ENCODE measurements at regions not wholly inside any gene's neighbourhood (a gene's known extent, or its start where the extent isn't known, plus 50 kb on each side); places are given as distances from the start of the nearest gene placed in this dataset.
"Not testable (repeated sequence)": the region's sequence is repeated elsewhere in the genome, so short reads cannot be mapped to it uniquely, and the experiment has no call there.

GRCh38 chrX:96214681-96215080 lies 470.0 kb upstream of the DIAPH2 start:
- not testable (repeated sequence) for H3K14ac ChIP-seq (ENCODE audit: low read length in 2 of 2); H3K27me3 ChIP-seq (ENCODE audit: control insufficient read depth in 1 of 2, insufficient read depth in 1 of 2, low read length in 2 of 2); H2BK5ac ChIP-seq (ENCODE audit: low read depth, low read length, poor library complexity, severe bottlenecking); H3K79me1 ChIP-seq (replicated peaks; ENCODE audit: low read length, poor library complexity, severe bottlenecking); H2BK120ac ChIP-seq (ENCODE audit: low read depth, low read length); H4K8ac ChIP-seq (ENCODE audit: low read length); H4K91ac ChIP-seq (ENCODE audit: low read length); H2AK5ac ChIP-seq (ENCODE audit: low read length, severe bottlenecking); H2BK12ac ChIP-seq (ENCODE audit: low read length in 2 of 2); H3K23ac ChIP-seq (ENCODE audit: low read length in 2 of 2); H2BK15ac ChIP-seq (ENCODE audit: low read depth, poor library complexity, severe bottlenecking); H3K4me2 ChIP-seq (ENCODE audit: low read length, poor library complexity, severe bottlenecking); H3K4ac ChIP-seq (ENCODE audit: low read depth in 1 of 2, low read length in 2 of 2); H3K36me3 ChIP-seq (ENCODE audit: control insufficient read depth in 1 of 2, insufficient read depth in 2 of 2, low read depth in 1 of 2, low read length in 2 of 2); H3K4me3 ChIP-seq (ENCODE audit: insufficient read depth in 1 of 2, low read depth in 1 of 2, low read length in 2 of 2); DNase-seq; H2AFZ ChIP-seq (ENCODE audit: low read depth, low read length); H3K27ac ChIP-seq (ENCODE audit: low read length, poor library complexity, severe bottlenecking); H3K18ac ChIP-seq (ENCODE audit: low read depth in 1 of 2, low read length in 2 of 2); H3K4me1 ChIP-seq (ENCODE audit: control insufficient read depth, insufficient read depth, low read depth, low read length); H3K9ac ChIP-seq (ENCODE audit: low read length)
- peaks cover 15% of the 10 kb centered on the region for H3K9me3 ChIP-seq (ENCODE audit: control insufficient read depth, low read length)
- WGBS, result 79% methylated on average over 4 of the region's 4 CpGs

GRCh38 chrX:96224279-96224678 lies 460.4 kb upstream of the DIAPH2 start:
- Histone ChIP-seq H2BK12ac (ENCODE audit: low read length in 2 of 2) (no peak overlapping the region), H3K36me3 (ENCODE audit: control insufficient read depth in 1 of 2, insufficient read depth in 2 of 2, low read depth in 1 of 2, low read length in 2 of 2) (no peaks in the 10 kb centered on the region), H3K27ac (ENCODE audit: low read length, poor library complexity, severe bottlenecking) (no peak overlapping the region), H3K9me3 (ENCODE audit: control insufficient read depth, low read length) (no peaks in the 10 kb centered on the region), H2AFZ (ENCODE audit: low read depth, low read length) (no peak overlapping the region), H2BK15ac (ENCODE audit: low read depth, poor library complexity, severe bottlenecking) (no peak overlapping the region), H4K8ac (ENCODE audit: low read length) (no peak overlapping the region), H2AK5ac (ENCODE audit: low read length, severe bottlenecking) (no peak overlapping the region), H3K27me3 (ENCODE audit: control insufficient read depth in 1 of 2, insufficient read depth in 1 of 2, low read length in 2 of 2) (no peaks in the 10 kb centered on the region), H3K14ac (ENCODE audit: low read length in 2 of 2) (no peak overlapping the region), H3K23ac (ENCODE audit: low read length in 2 of 2) (no peak overlapping the region), H3K9ac (ENCODE audit: low read length) (no peak overlapping the region), H3K4ac (ENCODE audit: low read depth in 1 of 2, low read length in 2 of 2) (no peak overlapping the region), H3K79me1 (replicated peaks; ENCODE audit: low read length, poor library complexity, severe bottlenecking) (no peaks in the 10 kb centered on the region), H3K4me2 (ENCODE audit: low read length, poor library complexity, severe bottlenecking) (no peak overlapping the region), H3K18ac (ENCODE audit: low read depth in 1 of 2, low read length in 2 of 2) (no peak overlapping the region), H3K4me1 (ENCODE audit: control insufficient read depth, insufficient read depth, low read depth, low read length) (no peaks in the 10 kb centered on the region), H2BK5ac (ENCODE audit: low read depth, low read length, poor library complexity, severe bottlenecking) (no peak overlapping the region), H2BK120ac (ENCODE audit: low read depth, low read length) (no peak overlapping the region), H3K4me3 (ENCODE audit: insufficient read depth in 1 of 2, low read depth in 1 of 2, low read length in 2 of 2) (no peak overlapping the region), H4K91ac (ENCODE audit: low read length) (no peak overlapping the region)
- DNase-seq, result no peak
- WGBS, result 92% methylated on average over 2 of the region's 3 CpGs

GRCh38 chrX:96244955-96245354 lies 439.7 kb upstream of the DIAPH2 start:
- no peak overlapping the region for H3K27ac ChIP-seq (ENCODE audit: low read length, poor library complexity, severe bottlenecking)
- no peak overlapping the region for H2AFZ ChIP-seq (ENCODE audit: low read depth, low read length)
- no peak overlapping the region for H2BK12ac ChIP-seq (ENCODE audit: low read length in 2 of 2)
- no peaks in the 10 kb centered on the region for H3K4me1 ChIP-seq (ENCODE audit: control insufficient read depth, insufficient read depth, low read depth, low read length)
- no peak overlapping the region for H2BK120ac ChIP-seq (ENCODE audit: low read depth, low read length)
- H4K91ac ChIP-seq (ENCODE audit: low read length), result no peak overlapping the region
- H3K27me3 ChIP-seq (ENCODE audit: control insufficient read depth in 1 of 2, insufficient read depth in 1 of 2, low read length in 2 of 2), result no peaks in the 10 kb centered on the region
- no peaks in the 10 kb centered on the region for H3K9me3 ChIP-seq (ENCODE audit: control insufficient read depth, low read length)
- no peaks in the 10 kb centered on the region for H3K79me1 ChIP-seq (replicated peaks; ENCODE audit: low read length, poor library complexity, severe bottlenecking)
- no peak overlapping the region for H3K23ac ChIP-seq (ENCODE audit: low read length in 2 of 2)
- H2AK5ac ChIP-seq (ENCODE audit: low read length, severe bottlenecking), result no peak overlapping the region
- no peak overlapping the region for H3K4me3 ChIP-seq (ENCODE audit: insufficient read depth in 1 of 2, low read depth in 1 of 2, low read length in 2 of 2)
- H3K4me2 ChIP-seq (ENCODE audit: low read length, poor library complexity, severe bottlenecking), result no peak overlapping the region
- DNase-seq, result no peak
- H3K36me3 ChIP-seq (ENCODE audit: control insufficient read depth in 1 of 2, insufficient read depth in 2 of 2, low read depth in 1 of 2, low read length in 2 of 2), result no peaks in the 10 kb centered on the region
- H2BK5ac ChIP-seq (ENCODE audit: low read depth, low read length, poor library complexity, severe bottlenecking), result no peak overlapping the region
- no peak overlapping the region for H3K18ac ChIP-seq (ENCODE audit: low read depth in 1 of 2, low read length in 2 of 2)
- no peak overlapping the region for H3K9ac ChIP-seq (ENCODE audit: low read length)
- H4K8ac ChIP-seq (ENCODE audit: low read length), result no peak overlapping the region
- H3K4ac ChIP-seq (ENCODE audit: low read depth in 1 of 2, low read length in 2 of 2), result no peak overlapping the region
- no peak overlapping the region for H2BK15ac ChIP-seq (ENCODE audit: low read depth, poor library complexity, severe bottlenecking)
- WGBS, result 12% methylated on average over 1 of the region's 3 CpGs
- no peak overlapping the region for H3K14ac ChIP-seq (ENCODE audit: low read length in 2 of 2)

GRCh38 chrX:96246436-96246835 lies 438.2 kb upstream of the DIAPH2 start:
- Histone ChIP-seq H3K4ac (ENCODE audit: low read depth in 1 of 2, low read length in 2 of 2) (no peak overlapping the region), H2BK120ac (ENCODE audit: low read depth, low read length) (no peak overlapping the region), H3K18ac (ENCODE audit: low read depth in 1 of 2, low read length in 2 of 2) (no peak overlapping the region), H3K23ac (ENCODE audit: low read length in 2 of 2) (no peak overlapping the region), H3K9me3 (ENCODE audit: control insufficient read depth, low read length) (no peaks in the 10 kb centered on the region), H3K9ac (ENCODE audit: low read length) (no peak overlapping the region), H2BK5ac (ENCODE audit: low read depth, low read length, poor library complexity, severe bottlenecking) (no peak overlapping the region), H3K14ac (ENCODE audit: low read length in 2 of 2) (no peak overlapping the region), H3K4me2 (ENCODE audit: low read length, poor library complexity, severe bottlenecking) (no peak overlapping the region), H2BK12ac (ENCODE audit: low read length in 2 of 2) (no peak overlapping the region), H2AK5ac (ENCODE audit: low read length, severe bottlenecking) (no peak overlapping the region), H4K91ac (ENCODE audit: low read length) (no peak overlapping the region), H3K27ac (ENCODE audit: low read length, poor library complexity, severe bottlenecking) (no peak overlapping the region), H2AFZ (ENCODE audit: low read depth, low read length) (no peak overlapping the region), H3K79me1 (replicated peaks; ENCODE audit: low read length, poor library complexity, severe bottlenecking) (no peaks in the 10 kb centered on the region), H3K4me1 (ENCODE audit: control insufficient read depth, insufficient read depth, low read depth, low read length) (no peaks in the 10 kb centered on the region), H2BK15ac (ENCODE audit: low read depth, poor library complexity, severe bottlenecking) (no peak overlapping the region), H3K36me3 (ENCODE audit: control insufficient read depth in 1 of 2, insufficient read depth in 2 of 2, low read depth in 1 of 2, low read length in 2 of 2) (no peaks in the 10 kb centered on the region), H3K4me3 (ENCODE audit: insufficient read depth in 1 of 2, low read depth in 1 of 2, low read length in 2 of 2) (no peak overlapping the region), H4K8ac (ENCODE audit: low read length) (no peak overlapping the region), H3K27me3 (ENCODE audit: control insufficient read depth in 1 of 2, insufficient read depth in 1 of 2, low read length in 2 of 2) (no peaks in the 10 kb centered on the region)
- DNase-seq, result no peak

All from mesenchymal stem cell (in vitro differentiated cells and primary cell).